H1 (cell line): ENCODE measurements at regions not wholly inside any gene's neighbourhood (a gene's known extent, or its start where the extent isn't known, plus 50 kb on each side); places are given as distances from the start of the nearest gene placed in this dataset.

ENCODE experiments used
- CTCF ChIA-PET: fragments of 300-600 bp; sonication (Branson Sonifier 250); formaldehyde crosslinking; loops from one replicate; lab custom pipeline; 2021; ENCODE audit not compliant: partially characterized antibody; lab: Charles Lee
- POLR2A ChIA-PET: fragments of 300-600 bp; sonication (Branson Sonifier 250); formaldehyde crosslinking; loops from one replicate; lab custom pipeline; 2021; ENCODE audit warnings: inconsistent platforms; ENCODE audit not compliant: partially characterized antibody; lab: Charles Lee
- DNase-seq, 2 experiments: peaks; one replicate each; pipeline versions ENCODE4 v3.0.0 to v3.0.0-alpha.2; 2010 to 2022; ENCODE audit warnings: low spot score in 2 of 2, low read depth in 1 of 2, mixed read lengths in 1 of 2
- FAIRE-seq: peaks from 2 replicates; lab custom pipeline; 2011; peaks lifted over from hg19 to GRCh38; lab: Jason Lieb, UNC
- H2AFZ ChIP-seq: 2 replicates; pipeline ENCODE4 v1.8.1; 2012; ENCODE audit warnings: low read length, inconsistent platforms
- H2AK5ac ChIP-seq: 2 replicates; pipeline ENCODE4 v1.6.1; 2013; ENCODE audit warnings: low read depth, low read length
- H2BK120ac ChIP-seq: replicated peaks from 2 replicates; pipeline ENCODE3; 2013; ENCODE audit warnings: low read depth, low read length, inconsistent platforms
- H2BK12ac ChIP-seq: 2 replicates; pipeline ENCODE4 v1.6.1; 2013; ENCODE audit warnings: low read depth, low read length
- H2BK15ac ChIP-seq: 2 replicates; pipeline ENCODE4 v1.6.1; 2013; ENCODE audit warnings: low read length
- H2BK20ac ChIP-seq: 2 replicates; pipeline ENCODE4 v1.6.1; 2013; ENCODE audit warnings: low read length
- H2BK5ac ChIP-seq: 2 replicates; pipeline ENCODE4 v1.6.1; 2013; ENCODE audit warnings: low read depth, low read length
- H3K14ac ChIP-seq: 2 replicates; pipeline ENCODE4 v1.6.1; 2013; ENCODE audit warnings: inconsistent platforms; ENCODE audit not compliant: insufficient read length
- H3K18ac ChIP-seq: 2 replicates; pipeline ENCODE4 v1.6.1; 2013; ENCODE audit warnings: low read length; ENCODE audit errors: extremely low read depth
- H3K23ac ChIP-seq: 2 replicates; pipeline ENCODE4 v1.6.1; 2013; ENCODE audit warnings: inconsistent platforms; ENCODE audit not compliant: insufficient read length
- H3K23me2 ChIP-seq: 2 replicates; pipeline ENCODE4 v1.6.1; 2013; ENCODE audit warnings: low read depth, low read length
- H3K27ac ChIP-seq: 2 replicates; pipeline ENCODE4 v1.6.1; 2011; ENCODE audit warnings: low read depth, low read length, inconsistent platforms
- H3K27me3 ChIP-seq, 4 experiments: replicated peaks in 1 of 4; 1 replicate in 1 of 4; 2 replicates in 3 of 4; pipeline versions ENCODE4 v1.6.1 to v1.8.1; 2011 to 2013; ENCODE audit warnings: low read length in 3 of 4, mild to moderate bottlenecking in 3 of 4, inconsistent platforms in 2 of 4, mixed read lengths in 2 of 4, moderate library complexity in 1 of 4; ENCODE audit not compliant: control insufficient read depth in 3 of 4, insufficient read depth in 3 of 4; ENCODE audit errors: extremely low read depth in 1 of 4
- H3K36me3 ChIP-seq, 4 experiments: 2 replicates each; pipeline versions ENCODE4 v1.6.1 to v1.8.1; 2011 to 2013; ENCODE audit warnings: mild to moderate bottlenecking in 4 of 4, low read length in 3 of 4, moderate library complexity in 2 of 4, control low read depth in 1 of 4, inconsistent platforms in 1 of 4; ENCODE audit not compliant: insufficient read depth in 4 of 4, control insufficient read depth in 2 of 4
- H3K4ac ChIP-seq: replicated peaks from 2 replicates; pipeline ENCODE3; 2013; ENCODE audit warnings: low read length, low read depth, mixed read lengths, inconsistent platforms; ENCODE audit not compliant: insufficient read length
- H3K4me1 ChIP-seq, 4 experiments: replicated peaks in 1 of 4; 1 replicate in 1 of 4; 2 replicates in 3 of 4; pipeline versions ENCODE4 v1.6.1 to v1.8.1; 2011 to 2013; ENCODE audit warnings: low read length in 3 of 4, inconsistent platforms in 2 of 4, mixed read lengths in 1 of 4; ENCODE audit not compliant: insufficient read depth in 4 of 4, control insufficient read depth in 3 of 4
- H3K4me2 ChIP-seq, 2 experiments: 2 replicates each; pipeline versions ENCODE4 v1.6.1 to v1.8.1; 2011 to 2013; ENCODE audit warnings: low read depth in 2 of 2, low read length in 2 of 2, control low read depth in 1 of 2, inconsistent platforms in 1 of 2, mild to moderate bottlenecking in 1 of 2; ENCODE audit not compliant: insufficient read depth in 1 of 2
- H3K4me3 ChIP-seq, 4 experiments: fragments of 200-600, 300-600 bp in 1 of 4; sonication (generic), shearing (Covaris generic), sonication (Bioruptor Twin) in 1 of 4; 2 replicates each; pipeline versions ENCODE4 v1.5.1 to v1.8.1; 2011 to 2016; ENCODE audit warnings: low read length in 4 of 4, low read depth in 3 of 4, control low read depth in 2 of 4, inconsistent platforms in 2 of 4, mild to moderate bottlenecking in 2 of 4, mixed read lengths in 1 of 4, moderate library complexity in 1 of 4; ENCODE audit not compliant: insufficient read depth in 2 of 4; ENCODE audit errors: extremely low read depth in 1 of 4
- H3K56ac ChIP-seq: replicated peaks from 2 replicates; pipeline ENCODE3; 2013; ENCODE audit warnings: low read depth, mild to moderate bottlenecking, mixed read lengths, low read length, inconsistent platforms; ENCODE audit not compliant: insufficient read length
- H3K79me1 ChIP-seq: 2 replicates; pipeline ENCODE4 v1.6.1; 2013; ENCODE audit warnings: low read depth, low read length, control low read depth
- H3K79me2 ChIP-seq, 2 experiments: 2 replicates each; pipeline versions ENCODE4 v1.6.1 to v1.8.1; 2012 to 2013; ENCODE audit warnings: low read length in 2 of 2, mild to moderate bottlenecking in 2 of 2, inconsistent platforms in 1 of 2; ENCODE audit not compliant: insufficient read depth in 2 of 2, control insufficient read depth in 1 of 2
- H3K9ac ChIP-seq, 4 experiments: replicated peaks in 1 of 4; 1 replicate in 1 of 4; 2 replicates in 3 of 4; pipeline versions ENCODE4 v1.6.1 to v1.8.1; 2011 to 2013; ENCODE audit warnings: low read depth in 3 of 4, low read length in 3 of 4, control low read depth in 2 of 4, mild to moderate bottlenecking in 2 of 4, moderate library complexity in 2 of 4, inconsistent platforms in 1 of 4; ENCODE audit errors: extremely low read depth in 1 of 4
- H3K9me3 ChIP-seq, 2 experiments: 2 replicates each; pipeline versions ENCODE4 v1.6.1 to v1.8.1; 2012 to 2013; ENCODE audit warnings: mild to moderate bottlenecking in 2 of 2, moderate library complexity in 2 of 2, control low read depth in 1 of 2, inconsistent platforms in 1 of 2, low read depth in 1 of 2, low read length in 1 of 2, mixed read lengths in 1 of 2; ENCODE audit not compliant: insufficient read depth in 2 of 2
- H4K20me1 ChIP-seq, 2 experiments: replicated peaks in 1 of 2; 2 replicates each; pipeline versions ENCODE3 to v1.8.1; 2011 to 2013; ENCODE audit warnings: inconsistent platforms in 2 of 2, low read length in 2 of 2, mild to moderate bottlenecking in 1 of 2; ENCODE audit not compliant: insufficient read depth in 2 of 2, control insufficient read depth in 1 of 2
- H4K5ac ChIP-seq: 2 replicates; pipeline ENCODE4 v1.6.1; 2013; ENCODE audit warnings: low read length, low read depth, mixed read lengths, inconsistent platforms; ENCODE audit not compliant: insufficient read length
- H4K8ac ChIP-seq: 2 replicates; pipeline ENCODE4 v1.8.0; 2013; ENCODE audit warnings: mild to moderate bottlenecking, moderate library complexity, low read length, inconsistent platforms; ENCODE audit not compliant: insufficient read depth; ENCODE audit errors: extremely low read depth
- H4K91ac ChIP-seq: replicated peaks from 2 replicates; pipeline ENCODE3; 2013; ENCODE audit warnings: low read length, mixed read lengths, inconsistent platforms; ENCODE audit not compliant: insufficient read length
- BRCA1 ChIP-seq: IDR thresholded peaks from 2 replicates; pipeline ENCODE4 v1.6.1; 2012; ENCODE audit warnings: low read depth, low read length, improper control_type of control experiment
- GTF2F1 ChIP-seq: IDR thresholded peaks from 2 replicates; pipeline ENCODE4 v1.6.1; 2012; ENCODE audit warnings: low read depth, low read length, improper control_type of control experiment, borderline replicate concordance
- JUND ChIP-seq: IDR thresholded peaks from 2 replicates; pipeline ENCODE4 v1.6.1; 2011; ENCODE audit warnings: mild to moderate bottlenecking, improper control_type of control experiment, low read length
- TCF12 ChIP-seq: IDR thresholded peaks from 2 replicates; pipeline ENCODE4 v1.6.1; 2011; ENCODE audit warnings: low read depth, mild to moderate bottlenecking, low read length
- WGBS, 2 experiments: shearing (Covaris generic) in 1 of 2; methylation state at CpG; one replicate each; pipeline versions ENCODE4 v1.1.6 to v1.1.7; 2013 to 2015; ENCODE audit warnings: low lambda C conversion rate in 2 of 2, mixed read lengths in 2 of 2, inconsistent platforms in 1 of 2, low coverage in 1 of 2, missing lambda C conversion rate in 1 of 2; ENCODE audit not compliant: insufficient replicate concordance in 2 of 2, insufficient coverage in 1 of 2, insufficient read length in 1 of 2; ENCODE audit errors: extremely low coverage in 1 of 2, missing lambda C conversion rate in 1 of 2; 5-methylcytosine and 5-hydroxymethylcytosine counted together
- TF ChIP-seq, protein P1 (sequence below): IDR thresholded peaks from 2 replicates; pipeline ENCODE4 v1.6.1; 2011; ENCODE audit warnings: low read depth, mild to moderate bottlenecking, low read length; ENCODE audit not compliant: insufficient read depth

DNA sequence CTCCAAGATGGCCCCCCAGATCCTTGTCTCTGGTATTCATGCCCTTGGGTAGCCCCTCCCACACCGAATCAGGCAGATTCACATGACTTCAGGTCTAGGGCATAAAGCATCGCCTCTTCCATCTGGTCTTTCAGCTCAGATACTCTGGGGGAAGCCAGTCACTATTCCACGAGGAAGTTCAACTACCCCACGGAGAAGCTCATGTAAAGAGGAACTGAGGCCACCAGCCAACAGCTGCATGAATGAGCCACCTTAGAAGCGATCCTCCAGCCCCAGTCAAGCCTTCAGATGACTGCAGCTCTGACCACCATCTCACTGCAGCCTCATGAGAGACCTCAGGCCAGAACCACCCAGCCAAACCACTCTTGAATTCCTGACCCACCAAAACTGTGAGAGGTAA lies 54.1 kb downstream of the SOCS3 start:
- no peak overlapping the region for H2BK20ac ChIP-seq
- no peak overlapping the region for H2AFZ ChIP-seq
- H3K79me1 ChIP-seq, result no peaks in the 10 kb centered on the region
- no peak overlapping the region for H3K4me3 ChIP-seq
- no peak overlapping the region for H3K9ac ChIP-seq
- CTCF ChIA-PET, result interaction anchor here (0.9 to 1.9 kb wide), 10 partner anchors 9 to 141 kb away, joined by 3 to 8 read pairs (median 5); no protein-coding TSS in a partner anchor
- no peaks in the 10 kb centered on the region for H4K20me1 ChIP-seq
- WGBS, 2 experiments, result 97% methylated on average over 5 of the region's 5 CpGs; no CpG with 5 or more reads in 1 of the 2 experiments
- TF ChIP-seq, protein P1, sequence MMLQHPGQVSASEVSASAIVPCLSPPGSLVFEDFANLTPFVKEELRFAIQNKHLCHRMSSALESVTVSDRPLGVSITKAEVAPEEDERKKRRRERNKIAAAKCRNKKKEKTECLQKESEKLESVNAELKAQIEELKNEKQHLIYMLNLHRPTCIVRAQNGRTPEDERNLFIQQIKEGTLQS, result no peak
- no peak for TF ChIP-seq GTF2F1
- TF ChIP-seq BRCA1, result no peak
- TF ChIP-seq TCF12, result no peak
- no peak for TF ChIP-seq JUND
- H3K9me3 ChIP-seq, result peaks cover 0 to 8% of the 10 kb centered on the region in 2 experiments; a peak in 1 of 4 replicates
- DNase-seq (no peak), FAIRE-seq (no peak)
- H2BK120ac ChIP-seq, result no peak overlapping the region
- H3K4ac ChIP-seq, result no peak overlapping the region
- peak overlapping the region; percentile 35; the same call in 1 of the 2 replicates for H2BK12ac ChIP-seq
- no peak overlapping the region for H3K18ac ChIP-seq
- H3K27me3 ChIP-seq, result no peaks in the 10 kb centered on the region
- H3K4me1 ChIP-seq, result no peaks in the 10 kb centered on the region
- no peaks in the 10 kb centered on the region for H3K36me3 ChIP-seq
- H4K5ac ChIP-seq, result no peak overlapping the region
- H2BK5ac ChIP-seq, result no peak overlapping the region
- no peak overlapping the region for H3K23ac ChIP-seq
- no peak overlapping the region for H3K27ac ChIP-seq
- H4K8ac ChIP-seq, result no peak overlapping the region
- H3K4me2 ChIP-seq, result no peak overlapping the region
- H2BK15ac ChIP-seq, result no peak overlapping the region
- H3K23me2 ChIP-seq, result no peaks in the 10 kb centered on the region
- no peak overlapping the region for H4K91ac ChIP-seq
- POLR2A ChIA-PET, result interaction anchor here (0.7 kb wide), 1 partner anchor 42 kb away, joined by 3 read pairs; no protein-coding TSS in a partner anchor
- H3K79me2 ChIP-seq, result no peaks in the 10 kb centered on the region
- H3K56ac ChIP-seq, result no peak overlapping the region
- H3K14ac ChIP-seq, result no peak overlapping the region
- no peak overlapping the region for H2AK5ac ChIP-seq
